GM12878 (cell line): ENCODE measurements at regions not wholly inside any gene's neighbourhood (a gene's known extent, or its start where the extent isn't known, plus 50 kb on each side); places are given as distances from the start of the nearest gene placed in this dataset.

Experiments used
- ATAC-seq: fragments of 200-7000 bp; cut with Tn5 transposase; 3 replicates; pipeline ENCODE4 v1.9.1; 2020; ENCODE audit warnings: mild to moderate bottlenecking, moderate library complexity
- BruUV-seq: library from RNA; stranded (reverse); fragments of 400-500 nt; replicated peaks from 2 replicates; lab custom pipeline; 2021; lab: Mats Ljungman, UMichigan
- CTCF ChIA-PET: fragments of 300-600 bp; sonication (Branson Sonifier 250); formaldehyde crosslinking; extraction: SDS; loops from one replicate; lab custom pipeline; 2021; ENCODE audit warnings: inconsistent platforms; lab: Yijun Ruan, JAX
- POLR2A ChIA-PET: fragments of 350-600 bp; formaldehyde crosslinking; extraction: SDS; loops from one replicate; lab custom pipeline; 2021; ENCODE audit warnings: inconsistent platforms; lab: Charles Lee
- RAD21 ChIA-PET: fragments of 300-600 bp; sonication (Branson Sonifier 250); formaldehyde crosslinking; loops from one replicate; lab custom pipeline; 2023; ENCODE audit warnings: antibody characterized with exemption; ENCODE audit not compliant: unreplicated experiment; lab: Charles Lee
- SMC1A ChIA-PET: fragments of 300-600 bp; sonication (Branson Sonifier 250); formaldehyde crosslinking; loops from one replicate; lab custom pipeline; 2023; ENCODE audit not compliant: unreplicated experiment, uncharacterized antibody; lab: Charles Lee
- DNase-seq: peaks from one replicate; pipeline ENCODE4 v3.0.0-alpha.2; 2011; ENCODE audit warnings: low read depth, low spot score
- FAIRE-seq: peaks from 3 replicates; lab custom pipeline; 2011; peaks lifted over from hg19 to GRCh38; lab: Jason Lieb, UNC
- H2AFZ ChIP-seq: 2 replicates; pipeline ENCODE4 v1.6.0; 2011; ENCODE audit warnings: low read depth, low read length, control low read depth; ENCODE audit not compliant: control insufficient read depth
- H3K27ac ChIP-seq: 2 replicates; pipeline ENCODE4 v1.5.1; 2011; ENCODE audit warnings: control low read depth; ENCODE audit not compliant: control insufficient read depth, insufficient read depth
- H3K27me3 ChIP-seq, 2 experiments: replicated peaks in 1 of 2; 2 replicates each; pipeline versions ENCODE4 v1.6.0 to v1.6.1; 2011; ENCODE audit warnings: low read length in 1 of 2; ENCODE audit not compliant: control insufficient read depth in 2 of 2, insufficient read depth in 2 of 2
- H3K36me3 ChIP-seq, 2 experiments: 2 replicates each; pipeline ENCODE4 v1.5.1; 2011; ENCODE audit warnings: low read length in 1 of 2; ENCODE audit not compliant: control insufficient read depth in 2 of 2, insufficient read depth in 2 of 2
- H3K4me1 ChIP-seq: 2 replicates; pipeline ENCODE4 v1.6.1; 2011; ENCODE audit warnings: mild to moderate bottlenecking, low read length, moderate library complexity, mixed read lengths; ENCODE audit not compliant: control insufficient read depth, insufficient read depth
- H3K4me2 ChIP-seq: 2 replicates; pipeline ENCODE4 v1.6.0; 2011; ENCODE audit warnings: control low read depth; ENCODE audit not compliant: control insufficient read depth, insufficient read depth
- H3K4me3 ChIP-seq: fragments of 200-600 bp; sonication (generic); 2 replicates; pipeline ENCODE4 v1.5.1; 2016
- H3K79me2 ChIP-seq: 2 replicates; pipeline ENCODE4 v1.6.0; 2011; ENCODE audit warnings: low read length; ENCODE audit not compliant: control insufficient read depth, insufficient read depth
- H3K9ac ChIP-seq: 2 replicates; pipeline ENCODE4 v1.8.0; 2011; ENCODE audit warnings: low read length, control low read depth, mixed read lengths; ENCODE audit not compliant: control insufficient read depth, insufficient read depth
- H3K9me3 ChIP-seq: replicated peaks from 3 replicates; pipeline ENCODE4 v1.5.1; 2011; ENCODE audit warnings: mild to moderate bottlenecking, low read length; ENCODE audit not compliant: control insufficient read depth, insufficient read depth
- H4K20me1 ChIP-seq: 2 replicates; pipeline ENCODE4 v1.6.0; 2011; ENCODE audit not compliant: control insufficient read depth, insufficient read depth
- CREB1 ChIP-seq: IDR thresholded peaks from 2 replicates; pipeline ENCODE4 v1.6.1; 2012; ENCODE audit warnings: low read depth, mild to moderate bottlenecking, inconsistent platforms
- CREM ChIP-seq: IDR thresholded peaks from 2 replicates; pipeline ENCODE4 v1.6.1; 2014; ENCODE audit warnings: antibody characterized with exemption, low read depth
- EZH2 ChIP-seq: IDR thresholded peaks from 2 replicates; pipeline ENCODE4 v1.6.1; 2012; ENCODE audit warnings: low read depth, mild to moderate bottlenecking, control low read depth, inconsistent platforms, low read length, borderline replicate concordance; ENCODE audit not compliant: control insufficient read depth
- POU2F2 ChIP-seq: IDR thresholded peaks from 3 replicates; pipeline ENCODE4 v1.6.1; 2011; ENCODE audit warnings: low read depth, mild to moderate bottlenecking, low read length, borderline replicate concordance
- SP1 ChIP-seq: IDR thresholded peaks from one replicate; pipeline ENCODE4 v1.6.1; 2011; ENCODE audit warnings: low read depth, low read length
- ZNF24 ChIP-seq: fragments of 450-650 bp; IDR thresholded peaks from 2 replicates; pipeline ENCODE4 v1.6.1; 2017; ENCODE audit warnings: antibody characterized with exemption, mild to moderate bottlenecking
- WGBS: methylation state at CpG from one replicate; pipeline ENCODE4 v1.1.6; 2016; ENCODE audit warnings: low lambda C conversion rate; ENCODE audit not compliant: insufficient replicate concordance, insufficient coverage; ENCODE audit errors: missing lambda C conversion rate; 5-methylcytosine and 5-hydroxymethylcytosine counted together
- in situ Hi-C: fragments of 300-500 bp; cut with MboI; formaldehyde crosslinking; loops from 9 replicates; pipeline ENCODE4 v1.14.3; 2018; ENCODE audit warnings: mixed read lengths
- intact Hi-C: fragments of 100-400 bp; cut with micrococcal nuclease; formaldehyde crosslinking; loops from one replicate; pipeline ENCODE4 v1.14.2; 2022; ENCODE audit not compliant: unreplicated experiment
- TF ChIP-seq, protein P1 (sequence below): fragments of 450-650 bp; IDR thresholded peaks from 2 replicates; pipeline ENCODE4 v1.6.1; 2017; ENCODE audit warnings: mild to moderate bottlenecking, moderate library complexity
- TF ChIP-seq, protein P2 (sequence below): fragments of 450-650 bp; IDR thresholded peaks from 2 replicates; pipeline ENCODE4 v1.6.1; 2016; ENCODE audit warnings: mild to moderate bottlenecking

DNA sequence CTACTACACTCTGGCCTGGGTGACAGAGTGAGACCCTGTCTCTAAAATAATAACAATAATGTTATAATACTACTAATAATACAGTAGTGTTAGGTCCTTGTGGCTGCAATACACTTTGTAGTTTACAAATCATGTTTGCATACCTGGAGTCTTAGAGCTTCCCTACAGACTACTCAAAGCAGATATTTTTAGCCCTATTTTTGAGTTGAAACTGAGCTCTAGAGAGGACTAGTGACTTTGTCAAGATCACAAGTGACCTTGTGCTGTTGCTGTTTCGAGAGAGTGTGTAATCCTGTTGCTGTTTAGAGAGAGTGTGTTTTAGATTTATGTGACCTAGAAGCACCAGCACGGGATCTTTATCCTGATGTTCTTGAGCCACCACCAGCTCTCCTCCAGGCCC, 105.3 kb upstream of the RNU6-1 start:
- no peak for TF ChIP-seq ZNF24
- no peak overlapping the region for H3K9ac ChIP-seq
- no peak overlapping the region; the same call in 1 of the 2 replicates for H2AFZ ChIP-seq
- no peaks in the 10 kb centered on the region for H3K36me3 ChIP-seq
- H3K79me2 ChIP-seq, result no peaks in the 10 kb centered on the region
- ATAC-seq (no peak), DNase-seq (no peak), FAIRE-seq (no peak)
- ChIA-PET RAD21 (interaction anchor here (0.6 to 1.3 kb wide), 2 partner anchors 40 to 82 kb away, joined by 3 to 6 read pairs; no protein-coding TSS in a partner anchor), POLR2A (interaction anchor here (2.6 kb wide), 1 partner anchor 16 kb away, joined by 6 read pairs; no protein-coding TSS in a partner anchor), CTCF (interaction anchor here (3.9 kb wide), 1 partner anchor 8 kb away, joined by 16 read pairs; no protein-coding TSS in a partner anchor), SMC1A (interaction anchor here (1.2 to 3.7 kb wide), 4 partner anchors 13 to 85 kb away, joined by 3 to 22 read pairs (median 4); no protein-coding TSS in a partner anchor)
- BruUV-seq, result no TSS peak
- in situ Hi-C loops, result no loop called here
- no peaks in the 10 kb centered on the region for H3K27me3 ChIP-seq
- intact Hi-C loops, result loop anchor here (5.0 kb wide), 1 partner anchor 87 kb away; no protein-coding TSS in a partner anchor
- H3K4me1 ChIP-seq, result peaks cover 18% of the 10 kb centered on the region
- no peak overlapping the region for H3K4me2 ChIP-seq
- H3K9me3 ChIP-seq, result peaks cover 2% of the 10 kb centered on the region
- H3K27ac ChIP-seq, result no peak overlapping the region
- H4K20me1 ChIP-seq, result no peaks in the 10 kb centered on the region
- 95% methylated on average over 2 of the region's 2 CpGs for WGBS
- no peak overlapping the region for H3K4me3 ChIP-seq

DNA sequence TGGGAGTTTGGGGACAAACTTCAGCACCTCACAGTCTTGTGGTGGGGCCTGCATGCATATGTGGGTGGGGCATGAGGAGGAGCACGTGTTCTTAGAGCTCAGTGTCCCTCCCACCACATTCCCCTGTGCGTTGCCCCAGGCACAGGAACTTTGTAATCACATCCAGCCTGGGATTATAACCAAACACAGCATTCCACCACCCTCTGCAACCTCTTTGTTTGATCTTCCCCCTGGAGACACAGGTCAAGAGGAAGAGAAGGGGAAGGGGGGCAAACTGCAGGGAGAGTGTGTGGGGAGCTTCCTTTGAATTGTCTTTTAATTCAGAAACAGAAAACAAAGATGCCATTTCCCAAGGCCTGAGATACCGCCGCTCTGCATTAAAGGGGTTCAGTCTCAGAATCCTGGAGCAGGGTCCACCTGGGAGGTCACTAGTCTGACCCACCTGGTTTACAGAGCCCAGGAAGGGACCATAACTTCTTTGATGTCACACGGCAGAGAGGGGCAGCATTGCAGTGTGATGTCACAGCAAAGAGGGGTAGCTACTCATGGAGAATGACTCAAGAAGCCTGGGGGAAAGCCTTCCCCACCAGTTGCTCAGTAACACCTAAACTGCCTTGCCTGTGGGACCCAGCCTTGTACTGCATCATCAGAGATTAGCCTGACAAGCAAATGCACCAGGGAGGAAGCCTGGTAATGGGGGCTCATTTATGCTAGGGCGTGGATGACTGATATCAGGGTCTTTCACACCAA, 106.3 kb upstream of the RNU6-1 start:
- ATAC-seq (peak; percentile 69), FAIRE-seq (no peak), DNase-seq (no peak)
- peak overlapping the region; percentile 84 for H3K27ac ChIP-seq
- H3K27me3 ChIP-seq, result no peaks in the 10 kb centered on the region
- BruUV-seq, result TSS peak; percentile 98
- peak overlapping the region; percentile 91 for H3K4me2 ChIP-seq
- ChIA-PET POLR2A (interaction anchor here (1.3 to 2.6 kb wide), 3 partner anchors 9 to 109 kb away, joined by 5 to 7 read pairs (median 6); no protein-coding TSS in a partner anchor), SMC1A (interaction anchor here (0.6 to 3.7 kb wide), 9 partner anchors 9 to 169 kb away, joined by 3 to 32 read pairs (median 5); partner anchors contain the start of gene PIAS1), CTCF (interaction anchor here (0.6 to 3.9 kb wide), 4 partner anchors 9 to 84 kb away, joined by 3 to 16 read pairs (median 6); no protein-coding TSS in a partner anchor), RAD21 (interaction anchor here (1.1 to 1.5 kb wide), 3 partner anchors 8 to 83 kb away, joined by 4 to 8 read pairs (median 6); no protein-coding TSS in a partner anchor)
- intact Hi-C loops (loop anchor here (5.0 kb wide), 1 partner anchor 86 kb away; no protein-coding TSS in a partner anchor), in situ Hi-C loops (no loop called here)
- no peaks in the 10 kb centered on the region for H3K79me2 ChIP-seq
- H3K36me3 ChIP-seq, result no peaks in the 10 kb centered on the region
- no peaks in the 10 kb centered on the region for H4K20me1 ChIP-seq
- peak overlapping the region; percentile 94 for H2AFZ ChIP-seq
- H3K4me3 ChIP-seq, result peak overlapping the region; percentile 43
- peak overlapping the region; percentile 73 for H3K9ac ChIP-seq
- 58% methylated on average over 6 of the region's 6 CpGs for WGBS
- peaks cover 3% of the 10 kb centered on the region; the same call in 2 of the 3 replicates for H3K9me3 ChIP-seq
- H3K4me1 ChIP-seq, result peaks cover 16% of the 10 kb centered on the region
- TF ChIP-seq EZH2 (no peak), CREB1 (peak; percentile 44; the same call in 1 of the 2 replicates), SP1 (no peak), POU2F2 (peak; percentile 57; the same call in 1 of the 3 replicates), CREM (peak; percentile 37; the same call in 1 of the 2 replicates)
- TF ChIP-seq, protein P1, sequence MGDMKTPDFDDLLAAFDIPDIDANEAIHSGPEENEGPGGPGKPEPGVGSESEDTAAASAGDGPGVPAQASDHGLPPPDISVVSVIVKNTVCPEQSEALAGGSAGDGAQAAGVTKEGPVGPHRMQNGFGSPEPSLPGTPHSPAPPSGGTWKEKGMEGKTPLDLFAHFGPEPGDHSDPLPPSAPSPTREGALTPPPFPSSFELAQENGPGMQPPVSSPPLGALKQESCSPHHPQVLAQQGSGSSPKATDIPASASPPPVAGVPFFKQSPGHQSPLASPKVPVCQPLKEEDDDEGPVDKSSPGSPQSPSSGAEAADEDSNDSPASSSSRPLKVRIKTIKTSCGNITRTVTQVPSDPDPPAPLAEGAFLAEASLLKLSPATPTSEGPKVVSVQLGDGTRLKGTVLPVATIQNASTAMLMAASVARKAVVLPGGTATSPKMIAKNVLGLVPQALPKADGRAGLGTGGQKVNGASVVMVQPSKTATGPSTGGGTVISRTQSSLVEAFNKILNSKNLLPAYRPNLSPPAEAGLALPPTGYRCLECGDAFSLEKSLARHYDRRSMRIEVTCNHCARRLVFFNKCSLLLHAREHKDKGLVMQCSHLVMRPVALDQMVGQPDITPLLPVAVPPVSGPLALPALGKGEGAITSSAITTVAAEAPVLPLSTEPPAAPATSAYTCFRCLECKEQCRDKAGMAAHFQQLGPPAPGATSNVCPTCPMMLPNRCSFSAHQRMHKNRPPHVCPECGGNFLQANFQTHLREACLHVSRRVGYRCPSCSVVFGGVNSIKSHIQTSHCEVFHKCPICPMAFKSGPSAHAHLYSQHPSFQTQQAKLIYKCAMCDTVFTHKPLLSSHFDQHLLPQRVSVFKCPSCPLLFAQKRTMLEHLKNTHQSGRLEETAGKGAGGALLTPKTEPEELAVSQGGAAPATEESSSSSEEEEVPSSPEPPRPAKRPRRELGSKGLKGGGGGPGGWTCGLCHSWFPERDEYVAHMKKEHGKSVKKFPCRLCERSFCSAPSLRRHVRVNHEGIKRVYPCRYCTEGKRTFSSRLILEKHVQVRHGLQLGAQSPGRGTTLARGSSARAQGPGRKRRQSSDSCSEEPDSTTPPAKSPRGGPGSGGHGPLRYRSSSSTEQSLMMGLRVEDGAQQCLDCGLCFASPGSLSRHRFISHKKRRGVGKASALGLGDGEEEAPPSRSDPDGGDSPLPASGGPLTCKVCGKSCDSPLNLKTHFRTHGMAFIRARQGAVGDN, result no peak
- TF ChIP-seq, protein P2, sequence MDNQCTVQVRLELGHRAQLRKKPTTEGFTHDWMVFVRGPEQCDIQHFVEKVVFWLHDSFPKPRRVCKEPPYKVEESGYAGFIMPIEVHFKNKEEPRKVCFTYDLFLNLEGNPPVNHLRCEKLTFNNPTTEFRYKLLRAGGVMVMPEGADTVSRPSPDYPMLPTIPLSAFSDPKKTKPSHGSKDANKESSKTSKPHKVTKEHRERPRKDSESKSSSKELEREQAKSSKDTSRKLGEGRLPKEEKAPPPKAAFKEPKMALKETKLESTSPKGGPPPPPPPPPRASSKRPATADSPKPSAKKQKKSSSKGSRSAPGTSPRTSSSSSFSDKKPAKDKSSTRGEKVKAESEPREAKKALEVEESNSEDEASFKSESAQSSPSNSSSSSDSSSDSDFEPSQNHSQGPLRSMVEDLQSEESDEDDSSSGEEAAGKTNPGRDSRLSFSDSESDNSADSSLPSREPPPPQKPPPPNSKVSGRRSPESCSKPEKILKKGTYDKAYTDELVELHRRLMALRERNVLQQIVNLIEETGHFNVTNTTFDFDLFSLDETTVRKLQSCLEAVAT, result no peak
